ENCODE measurements at regions not wholly inside any gene's neighbourhood (a gene's known extent, or its start where the extent isn't known, plus 50 kb on each side); places are given as distances from the start of the nearest gene placed in this dataset.

DNA sequence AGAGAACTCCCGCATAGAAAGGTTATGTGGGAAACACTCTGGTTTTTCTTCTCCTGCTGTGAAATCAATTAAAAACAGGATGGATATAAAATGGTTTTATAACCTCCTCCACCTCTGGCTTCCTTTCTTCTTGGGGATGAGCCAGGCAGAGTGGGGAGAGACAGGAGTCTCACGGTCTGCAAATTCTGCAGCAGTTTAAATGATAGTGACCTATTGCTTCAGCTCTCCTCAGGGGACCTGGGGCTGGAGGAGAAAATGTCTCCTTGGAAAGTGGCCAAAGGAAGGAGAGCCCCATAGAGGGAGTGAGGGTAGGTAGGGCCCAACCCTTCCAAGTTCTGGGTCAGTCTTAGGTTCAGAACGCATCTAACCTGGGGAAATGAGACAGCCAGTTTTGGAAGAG, 118.8 kb downstream of the MTX3 start:
- intact Hi-C loops (cut with micrococcal nuclease) = loop anchor here (10.0 kb wide), 1 partner anchor 433 kb away; no protein-coding TSS in a partner anchor

DNA sequence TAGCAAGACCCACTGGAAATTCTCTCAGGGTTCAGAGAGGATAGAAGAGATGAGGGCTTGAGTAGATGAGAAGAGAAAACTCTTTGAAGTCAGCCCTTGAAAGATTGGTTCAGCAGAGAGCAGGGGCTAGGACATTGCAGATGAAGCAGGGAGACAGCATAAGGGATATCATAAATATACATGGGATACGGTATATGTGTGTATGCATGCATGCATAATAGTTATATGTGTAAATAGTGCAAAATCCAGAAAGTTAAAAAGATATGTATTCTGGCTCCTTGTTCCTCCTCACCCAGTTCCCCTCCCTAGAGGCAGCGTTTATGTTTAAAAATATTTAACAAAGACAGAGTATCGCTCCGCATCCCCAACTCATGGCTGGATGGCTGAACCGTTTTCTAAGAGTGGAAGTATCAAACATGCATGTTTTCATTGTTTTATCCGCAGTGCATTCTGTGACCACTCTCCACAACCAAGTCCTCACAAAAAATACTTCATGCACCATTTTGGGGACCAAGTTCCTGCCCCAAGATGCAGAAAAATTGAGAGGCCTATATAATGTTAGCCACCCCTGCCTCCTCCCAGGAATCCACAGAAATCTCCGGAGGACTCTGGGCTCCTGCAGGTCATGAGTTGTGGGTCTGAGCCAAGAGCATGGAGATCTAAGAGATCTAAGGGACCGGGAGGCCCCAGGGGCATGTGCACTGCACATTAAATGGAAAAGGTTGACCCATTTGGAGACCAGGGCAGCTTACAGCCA, 119.5 kb downstream of the MTX3 start:
- intact Hi-C loops (cut with micrococcal nuclease) = loop anchor here (10.0 kb wide), 1 partner anchor 433 kb away; no protein-coding TSS in a partner anchor

DNA sequence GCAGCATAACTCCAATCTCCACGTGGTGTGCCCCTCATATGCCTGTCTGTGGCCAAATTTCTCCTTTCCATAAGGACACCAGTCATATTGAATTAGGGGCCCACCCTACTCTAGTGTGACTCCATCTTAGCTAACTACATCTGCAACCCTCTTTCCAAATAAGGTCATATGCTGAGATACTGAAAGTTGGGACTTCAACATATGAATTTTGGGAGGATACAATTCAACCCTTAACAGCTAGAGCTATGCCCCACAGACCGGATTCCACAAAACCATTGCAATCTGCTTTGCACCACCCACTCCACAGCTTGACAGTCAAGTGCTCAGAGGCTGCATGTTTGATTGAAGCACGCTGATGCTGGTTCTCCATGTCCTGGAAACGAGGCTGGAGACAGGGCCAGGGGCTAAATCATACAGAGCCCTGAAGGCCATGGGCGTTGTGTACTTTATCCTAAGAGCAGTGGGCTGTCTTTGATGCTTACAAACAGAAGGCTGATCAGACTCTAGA, 122.8 kb downstream of the MTX3 start:
- intact Hi-C loops (cut with micrococcal nuclease) = no loop called here

DNA sequence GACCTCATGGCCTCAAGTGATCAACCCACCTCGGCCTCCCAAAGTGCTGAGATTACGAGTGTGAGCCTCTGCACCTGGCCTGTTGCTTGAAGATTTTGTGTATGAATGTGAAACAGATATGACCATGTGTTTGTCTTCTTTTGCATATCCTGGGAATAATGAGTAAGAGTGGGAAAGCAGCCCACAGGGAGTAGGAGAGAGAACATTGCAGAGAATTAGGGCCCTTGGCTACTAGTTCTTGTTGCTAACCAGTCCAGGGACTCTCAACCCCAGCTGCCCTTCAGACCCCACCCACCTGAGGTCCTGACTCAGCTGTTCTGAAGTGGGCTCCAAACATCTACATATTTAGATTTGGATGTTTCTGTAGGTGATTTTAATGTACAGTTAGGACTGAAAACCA, 125.5 kb downstream of the MTX3 start:
- intact Hi-C loops (cut with micrococcal nuclease) = no loop called here

DNA sequence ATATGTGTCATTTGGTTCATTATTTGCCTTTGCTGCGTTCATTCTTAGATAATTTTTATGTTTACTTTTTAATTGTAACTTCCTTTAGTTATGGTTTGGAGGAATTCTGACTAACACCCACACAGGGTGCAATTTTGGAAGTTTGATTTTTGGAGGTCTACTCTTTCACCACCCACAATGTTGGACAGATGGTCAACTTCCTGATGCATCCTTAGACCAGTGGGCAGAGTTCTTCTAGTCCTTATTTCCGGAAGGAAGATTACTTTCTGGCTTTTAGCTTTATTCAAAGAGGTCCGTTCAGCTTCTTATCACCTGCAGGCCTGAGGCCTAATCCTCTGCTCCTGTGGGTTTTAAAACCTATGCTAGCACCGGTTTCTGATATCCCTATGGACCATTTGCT, 126.7 kb downstream of the MTX3 start:
- intact Hi-C loops (cut with micrococcal nuclease) = no loop called here

DNA sequence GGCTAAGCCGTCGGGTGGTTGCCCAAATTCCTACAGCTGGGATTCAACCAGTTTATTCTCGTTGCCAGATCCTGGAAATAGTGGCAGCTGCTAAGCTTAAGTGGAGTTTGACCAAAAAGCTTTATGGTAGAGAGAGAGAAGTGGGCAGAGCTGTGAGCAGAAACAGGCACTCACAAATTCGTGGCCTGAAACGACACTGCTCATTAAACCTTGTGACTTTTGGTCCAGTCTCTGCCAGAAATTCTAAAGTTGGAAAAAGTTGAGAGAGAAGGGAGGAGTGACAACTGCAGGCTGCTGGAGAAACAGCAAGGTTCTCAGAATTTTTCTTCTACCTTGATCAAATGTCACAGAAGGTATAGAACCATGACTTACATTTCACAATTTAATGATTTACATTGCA, 131.5 kb downstream of the MTX3 start:
- intact Hi-C loops (cut with micrococcal nuclease) = loop anchor here (2.0 kb wide), 1 partner anchor 223 kb away; no protein-coding TSS in a partner anchor

DNA sequence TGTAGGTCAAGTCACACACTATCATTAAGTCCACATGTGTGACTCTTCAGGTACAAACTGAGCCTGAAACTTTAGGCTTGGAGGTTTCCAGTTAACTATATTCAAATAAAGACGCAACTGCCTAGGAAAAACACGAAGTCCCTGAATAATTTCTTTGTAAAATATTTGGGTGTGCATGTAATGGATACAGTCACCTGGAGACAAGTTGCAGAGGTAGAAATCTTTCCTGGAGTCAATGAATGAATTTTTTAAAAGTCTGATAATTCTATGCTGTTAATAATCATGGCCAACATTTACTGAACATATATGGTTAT, 132.7 kb downstream of the MTX3 start:
- intact Hi-C loops (cut with micrococcal nuclease) = loop anchor here (1.0 to 2.0 kb wide), 2 partner anchors 155 to 224 kb away; no protein-coding TSS in a partner anchor

DNA sequence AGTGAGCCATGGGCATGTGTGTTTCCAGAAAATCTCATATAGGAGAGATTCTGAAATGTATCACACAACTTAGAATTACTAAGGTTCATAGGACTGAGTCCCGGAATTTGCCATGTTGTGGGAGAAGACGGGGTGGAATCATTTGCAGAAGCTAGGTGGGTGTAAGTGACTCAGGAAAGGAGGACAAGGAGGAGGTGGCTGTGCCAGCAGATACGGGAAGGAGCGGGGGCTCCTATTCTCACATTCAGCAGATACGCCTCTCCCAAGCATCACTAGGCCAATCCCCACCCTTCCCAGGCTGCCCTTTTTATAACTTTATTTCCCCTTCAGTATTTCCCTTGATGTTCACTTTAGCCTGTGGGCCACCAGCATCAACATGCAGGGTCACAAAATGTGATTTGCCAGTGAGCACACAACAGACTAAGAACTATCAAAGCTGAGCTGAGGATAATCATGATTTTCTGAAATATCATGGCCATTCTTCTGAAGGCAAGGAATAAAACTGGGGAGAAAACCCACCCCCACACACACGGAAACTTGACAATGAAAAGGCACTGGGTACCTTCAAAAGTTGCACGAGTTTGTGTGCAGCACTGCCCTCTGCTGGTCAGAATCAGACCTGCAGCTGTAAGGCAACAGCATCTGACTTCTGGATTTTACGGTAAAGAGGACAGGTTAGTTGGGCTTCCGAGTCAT, 133.2 kb downstream of the MTX3 start:
- intact Hi-C loops (cut with micrococcal nuclease) = loop anchor here (1.0 to 2.0 kb wide), 2 partner anchors 155 to 225 kb away; no protein-coding TSS in a partner anchor

DNA sequence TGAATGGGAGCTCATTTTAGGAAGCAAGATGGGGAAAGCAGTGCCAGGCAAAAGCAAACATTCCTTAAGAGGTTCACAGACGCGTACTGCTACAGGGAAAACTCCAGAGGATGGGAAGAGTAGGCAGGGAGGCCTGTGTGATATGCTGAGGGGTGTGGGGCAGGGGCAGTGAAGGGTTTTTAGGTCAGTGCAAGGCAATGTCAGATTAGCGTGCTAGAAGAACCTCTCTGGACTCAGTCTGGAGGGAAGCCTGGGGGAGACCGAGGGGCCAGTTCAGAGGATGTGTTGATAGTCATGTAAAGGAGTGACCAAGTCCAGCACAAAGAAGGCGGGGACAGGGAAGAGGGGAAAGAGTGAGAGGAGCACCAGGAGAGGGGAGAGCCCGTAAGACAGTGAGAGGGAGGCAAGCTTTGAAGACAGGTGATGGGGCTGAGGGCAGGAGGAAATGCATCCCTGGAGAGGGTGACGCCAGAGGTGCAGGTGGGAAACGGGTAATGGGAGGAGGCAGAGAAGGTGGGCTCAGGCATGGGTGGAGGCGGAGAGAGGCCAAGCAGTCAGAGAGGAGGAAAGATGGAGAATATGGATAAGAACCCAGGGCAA, 134.5 kb downstream of the MTX3 start:
- intact Hi-C loops (cut with micrococcal nuclease) = no loop called here

DNA sequence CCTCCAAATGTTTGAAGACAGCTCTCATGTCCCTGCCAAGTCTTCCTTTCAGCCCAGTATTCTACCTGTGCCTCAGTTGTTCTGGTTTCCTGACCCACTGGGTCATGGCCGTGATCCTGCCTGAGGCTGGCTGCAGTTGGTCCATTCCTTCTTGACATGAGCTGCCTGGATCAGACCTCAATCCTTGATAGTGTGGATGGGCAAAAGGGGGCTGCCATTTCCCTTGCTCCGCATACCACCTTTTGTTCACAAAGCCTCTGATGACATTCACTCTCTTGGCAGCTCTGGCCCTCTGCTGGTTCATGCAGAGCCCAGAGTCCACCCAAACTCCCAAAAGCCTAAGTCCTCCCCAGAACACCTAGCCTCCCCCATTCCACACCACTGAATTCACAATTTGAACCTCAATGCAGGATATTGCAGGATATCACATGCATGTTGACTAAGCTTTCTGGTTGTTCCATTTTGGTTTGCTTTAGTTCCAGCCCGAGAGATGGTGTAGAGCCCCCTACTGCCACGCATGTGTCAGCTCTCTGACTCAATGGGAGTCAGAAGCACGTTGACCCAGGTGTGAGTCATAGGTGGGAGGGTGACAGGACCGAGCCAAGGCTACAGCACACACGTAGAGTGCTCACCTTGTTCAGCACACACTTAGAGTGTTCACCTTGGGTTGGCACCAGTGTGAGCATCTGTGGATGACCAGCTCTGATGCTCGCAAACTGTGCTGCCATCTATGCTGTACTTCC, 137.2 kb downstream of the MTX3 start:
- intact Hi-C loops (cut with micrococcal nuclease) = no loop called here

DNA sequence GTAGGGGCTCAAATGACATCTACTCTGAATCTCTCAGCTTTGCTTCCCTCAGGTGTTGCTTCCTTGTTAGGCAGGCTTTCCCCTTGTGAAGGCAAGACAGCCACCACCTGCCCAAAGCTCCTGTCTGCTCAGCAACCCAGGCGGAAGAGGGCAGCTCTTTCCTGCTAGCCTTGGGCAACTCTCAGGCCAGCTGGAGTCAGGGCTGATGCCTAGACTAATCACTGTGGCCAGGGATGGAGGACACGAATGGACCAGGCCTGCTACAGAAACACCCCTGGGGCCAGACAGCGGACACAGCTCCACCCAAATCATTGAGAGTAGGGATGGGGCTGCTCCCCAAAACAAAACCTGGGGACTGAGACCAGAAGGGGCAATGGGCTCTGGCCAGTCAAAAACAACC, 138.0 kb downstream of the MTX3 start:
- intact Hi-C loops (cut with micrococcal nuclease) = no loop called here

DNA sequence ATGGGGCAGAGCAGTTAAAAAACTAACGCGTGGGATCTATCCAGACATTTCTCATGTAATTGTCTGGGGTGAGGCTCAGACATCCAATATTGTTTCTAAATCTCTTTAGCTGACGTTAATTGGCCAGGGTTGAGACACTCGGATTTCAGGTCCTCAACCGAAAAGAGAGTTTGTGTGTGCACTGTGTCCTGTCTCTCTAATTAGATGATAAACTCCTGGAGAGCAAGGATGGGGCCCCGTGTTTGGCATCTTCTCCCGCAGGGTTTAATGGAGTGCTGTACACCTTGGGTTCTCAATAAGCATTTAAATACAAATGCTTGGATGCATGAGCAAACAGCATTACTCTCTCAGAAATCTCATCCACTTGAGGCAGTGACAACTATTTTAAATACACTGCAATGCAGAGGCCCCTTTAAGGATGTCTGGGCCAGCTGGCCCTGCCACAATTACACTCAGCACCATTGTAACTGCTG, 139.6 kb downstream of the MTX3 start:
- intact Hi-C loops (cut with micrococcal nuclease) = no loop called here

DNA sequence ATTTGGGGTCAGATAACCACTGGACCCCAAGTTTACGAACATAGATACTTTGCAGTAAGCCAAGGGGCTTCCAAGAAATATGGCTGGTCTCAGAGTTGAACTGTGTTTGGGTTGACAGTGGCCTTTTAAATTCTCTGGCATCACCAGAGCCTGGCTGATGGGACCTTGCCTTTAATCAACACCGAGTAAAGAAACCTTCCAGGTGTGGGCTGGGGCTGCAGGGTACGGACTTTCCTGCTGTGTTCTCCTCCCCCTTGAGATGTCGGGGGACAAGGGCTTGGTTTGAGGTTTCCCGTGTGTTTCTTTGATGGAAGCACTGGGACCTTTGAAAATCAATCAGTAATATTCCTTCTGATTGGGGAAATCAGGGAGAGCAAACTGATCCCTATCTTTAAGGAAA, 140.1 kb downstream of the MTX3 start:
- intact Hi-C loops (cut with micrococcal nuclease) = no loop called here

DNA sequence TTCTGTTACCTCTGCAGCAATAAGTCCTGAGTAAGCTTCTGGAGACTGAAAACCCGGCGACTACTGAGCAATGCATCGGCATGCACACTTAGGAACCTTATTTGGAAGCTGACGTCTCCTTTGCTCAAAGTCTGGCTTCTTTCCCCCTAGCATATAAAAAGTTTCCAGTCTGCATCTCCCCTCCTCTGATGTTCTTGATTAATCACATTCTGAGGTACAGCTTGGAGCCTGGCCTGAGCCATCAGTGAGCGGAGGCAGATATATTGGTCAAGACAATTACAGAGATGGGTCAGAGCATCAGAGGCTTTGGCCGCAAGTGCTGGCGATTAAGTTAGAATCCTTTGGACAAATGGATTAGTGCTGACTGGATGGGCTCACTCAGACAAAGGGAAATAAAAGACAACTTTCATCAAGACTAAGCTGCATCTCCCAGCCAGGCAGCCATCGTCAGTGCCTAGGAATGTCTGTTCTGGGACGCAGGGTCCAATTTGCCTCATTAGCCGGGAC, 140.7 kb downstream of the MTX3 start:
- intact Hi-C loops (cut with micrococcal nuclease) = no loop called here

DNA sequence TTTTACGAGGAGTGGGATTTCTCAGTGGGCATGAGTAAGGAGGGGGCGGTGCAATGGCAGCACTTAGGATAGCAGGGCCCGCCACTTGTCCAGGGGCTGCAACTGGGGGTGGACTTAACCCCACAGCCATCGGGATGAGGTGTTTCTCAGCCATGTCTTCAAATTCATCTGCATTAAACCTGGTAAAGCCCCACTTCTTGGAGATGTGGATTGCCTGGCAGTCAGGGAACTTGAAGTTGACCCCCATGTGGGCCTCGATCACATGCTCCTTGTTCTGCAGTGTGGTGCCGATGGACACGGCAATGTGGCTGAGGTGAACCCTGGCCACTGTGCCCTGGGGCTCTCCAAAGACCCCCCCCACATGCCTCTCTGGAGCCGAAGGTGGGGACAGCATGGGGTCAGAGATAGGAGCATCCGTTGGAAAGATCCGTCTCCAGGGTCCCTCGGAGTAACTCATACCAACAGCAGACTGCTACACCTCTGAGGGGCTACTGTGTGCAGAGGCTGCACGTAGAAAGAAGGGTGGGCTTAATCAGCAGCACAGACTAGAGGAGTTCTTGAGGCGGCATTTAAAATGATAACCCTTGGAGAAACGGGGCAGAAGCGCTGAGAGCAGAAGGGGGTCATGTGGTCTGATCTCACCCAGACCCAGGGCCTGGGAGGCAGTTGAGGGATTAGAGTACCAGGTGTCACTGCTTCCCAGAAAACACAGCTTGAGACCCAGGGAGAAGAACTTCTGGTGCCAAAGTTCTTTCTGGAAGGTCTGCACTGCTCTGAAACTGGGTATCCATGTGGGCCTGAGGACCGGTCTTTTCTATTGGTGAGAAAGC, 141.4 kb downstream of the MTX3 start:
- intact Hi-C loops (cut with micrococcal nuclease) = no loop called here
